ENCODE measurements at regions not wholly inside any gene's neighbourhood (a gene's known extent, or its start where the extent isn't known, plus 50 kb on each side); places are given as distances from the start of the nearest gene placed in this dataset.

GRCh38 chr2:100676346-100676745, 113.6 kb downstream of the PDCL3 start:
- TF ChIP-seq CTCF (IDR thresholded peaks at IDR 0.05) = no peak
- no peak for TF ChIP-seq POLR2A (IDR thresholded peaks at IDR 0.05)
- TF ChIP-seq EP300 (IDR thresholded peaks at IDR 0.05) = no peak
- no peak for TF ChIP-seq POLR2AphosphoS5 (IDR thresholded peaks at IDR 0.05)
